Gastroesophageal sphincter (tissue), 4 donors: ENCODE measurements at regions not wholly inside any gene's neighbourhood (a gene's known extent, or its start where the extent isn't known, plus 50 kb on each side); places are given as distances from the start of the nearest gene placed in this dataset.

Experiments used
- ATAC-seq: fragments of 150-250 bp; one replicate; pipeline ENCODE4 v1.9.1; 2016; ENCODE audit warnings: mild to moderate bottlenecking, moderate library complexity
- H3K27ac ChIP-seq, 4 donors: fragments of 200-600 bp; sonication (generic) in 3 of 4; 1 replicate in 3 of 4; 2 replicates in 1 of 4; pipeline ENCODE4 v1.5.1; 2016 to 2019
- H3K27me3 ChIP-seq: fragments of 200-600 bp; sonication (generic); one replicate; pipeline ENCODE4 v1.5.1; 2019
- H3K36me3 ChIP-seq, 2 donors: fragments of 200-600 bp; sonication (generic); one replicate each; pipeline ENCODE4 v1.5.1; 2019; ENCODE audit warnings: control low read depth in 1 of 2
- H3K4me1 ChIP-seq, 3 donors: fragments of 200-600 bp; sonication (generic); 1 replicate in 2 of 3; 2 replicates in 1 of 3; pipeline ENCODE4 v1.5.1; 2016 to 2019; ENCODE audit warnings: control low read depth in 2 of 3
- H3K4me3 ChIP-seq, 2 donors: fragments of 200-600 bp; sonication (generic); one replicate each; pipeline ENCODE4 v1.5.1; 2019; ENCODE audit warnings: mild to moderate bottlenecking in 1 of 2, moderate library complexity in 1 of 2
- H3K9me3 ChIP-seq, 3 donors: fragments of 200-600 bp; sonication (generic); one replicate each; pipeline ENCODE4 v1.5.1; 2017 to 2019; ENCODE audit warnings: control low read depth in 2 of 3
- CTCF ChIP-seq, 4 experiments: fragments of 200-600 bp in 2 of 4; fragments of 450-650 bp in 2 of 4; sonication (generic) in 1 of 4; IDR thresholded peaks; one replicate each; pipeline ENCODE4 v1.5.1; 2017 to 2019; ENCODE audit warnings: antibody characterized with exemption in 4 of 4, mild to moderate bottlenecking in 2 of 4, moderate library complexity in 2 of 4
- EP300 ChIP-seq: sonication (generic); formaldehyde crosslinking; IDR thresholded peaks from one replicate; pipeline ENCODE4 v1.6.1; 2017; ENCODE audit warnings: antibody characterized with exemption, mild to moderate bottlenecking
- POLR2A ChIP-seq, 2 donors: fragments of 450-650 bp; IDR thresholded peaks; one replicate each; pipeline ENCODE4 v1.6.1; 2017; ENCODE audit warnings: antibody characterized with exemption in 2 of 2, mild to moderate bottlenecking in 2 of 2, moderate library complexity in 1 of 2
- POLR2AphosphoS5 ChIP-seq: sonication (generic); formaldehyde crosslinking; IDR thresholded peaks from one replicate; pipeline ENCODE4 v1.6.1; 2017; ENCODE audit warnings: antibody characterized with exemption
- WGBS, 2 donors: methylation state at CpG; one replicate each; pipeline ENCODE4 v1.1.5; 2018; ENCODE audit warnings: low coverage in 1 of 2; 5-methylcytosine and 5-hydroxymethylcytosine counted together

- H3K4me1 ChIP-seq = peaks cover 0 to 28% (median 4%) of the 10 kb centered on the region in 3 donors
- TF ChIP-seq CTCF (IDR thresholded peaks at IDR 0.05) (no peak), POLR2AphosphoS5 (no peak), EP300 (no peak), POLR2A (IDR thresholded peaks at IDR 0.05) (no peak)
- WGBS, 2 donors = 67 to 84% methylated on average over 2 of the region's 2 CpGs
- no peak for ATAC-seq
- H3K27ac ChIP-seq = no peak overlapping the region
- H3K36me3 ChIP-seq = no peaks in the 10 kb centered on the region
- no peaks in the 10 kb centered on the region for H3K9me3 ChIP-seq
- H3K27me3 ChIP-seq = no peaks in the 10 kb centered on the region
- no peak overlapping the region for H3K4me3 ChIP-seq
Measured at GRCh38 chr6:7050004-7050403, 57.8 kb upstream of the RREB1 start.

GRCh38 chr6:7050872-7051779 lies 56.6 kb upstream of the RREB1 start:
- peak; percentile 59 for ATAC-seq
- WGBS, 2 donors = 0% methylated on average over 2 to 6 of the region's 68 CpGs
- TF ChIP-seq EP300 (no peak), POLR2A (IDR thresholded peaks at IDR 0.05) (no peak), CTCF (IDR thresholded peaks at IDR 0.05) (no peak), POLR2AphosphoS5 (no peak)
- peak overlapping the region; percentile 45 to 69 for H3K4me3 ChIP-seq
- no peaks in the 10 kb centered on the region for H3K36me3 ChIP-seq
- H3K27ac ChIP-seq = peak overlapping the region in 3 of 4 donors; percentile 76 to 83 (median 82)
- no peaks in the 10 kb centered on the region for H3K27me3 ChIP-seq
- no peaks in the 10 kb centered on the region for H3K9me3 ChIP-seq
- H3K4me1 ChIP-seq = peaks cover 0 to 28% (median 4%) of the 10 kb centered on the region in 3 donors

- Histone ChIP-seq H3K27me3 (no peaks in the 10 kb centered on the region), H3K4me3 (peak overlapping the region; percentile 45 to 69), H3K9me3 (no peaks in the 10 kb centered on the region), H3K27ac (peak overlapping the region in 3 of 4 donors; percentile 76 to 83 (median 82)), H3K4me1 (peaks cover 0 to 28% (median 4%) of the 10 kb centered on the region in 3 donors), H3K36me3 (no peaks in the 10 kb centered on the region)
- TF ChIP-seq CTCF (IDR thresholded peaks at IDR 0.05) (no peak), POLR2AphosphoS5 (no peak), POLR2A (IDR thresholded peaks at IDR 0.05) (no peak), EP300 (no peak)
- WGBS, 2 donors = no CpG with 5 or more reads among the region's 59 CpGs
- ATAC-seq = peak; percentile 60
Measured at GRCh38 chr6:7051780-7052442, 55.9 kb upstream of the RREB1 start.

GRCh38 chr6:7052443-7053011 lies 55.2 kb upstream of the RREB1 start:
- TF ChIP-seq CTCF (IDR thresholded peaks at IDR 0.05) = no peak
- peak; percentile 9 for TF ChIP-seq POLR2AphosphoS5
- WGBS, 2 donors = 0% methylated on average over 11 of the region's 31 CpGs; no CpG with 5 or more reads in 1 of the 2 donors
- no peaks in the 10 kb centered on the region for H3K9me3 ChIP-seq
- peak overlapping the region; percentile 45 to 69 for H3K4me3 ChIP-seq
- H3K27ac ChIP-seq = peak overlapping the region in 3 of 4 donors; percentile 76 to 83 (median 82)
- peak; percentile 52 for ATAC-seq
- H3K27me3 ChIP-seq = no peaks in the 10 kb centered on the region
- H3K36me3 ChIP-seq = no peaks in the 10 kb centered on the region
- peaks cover 0 to 28% (median 4%) of the 10 kb centered on the region in 3 donors for H3K4me1 ChIP-seq
